MV-4-11 (cell line): ENCODE measurements at regions not wholly inside any gene's neighbourhood (a gene's known extent, or its start where the extent isn't known, plus 50 kb on each side); places are given as distances from the start of the nearest gene placed in this dataset.
"Not testable (repeated sequence)": the region's sequence is repeated elsewhere in the genome, so short reads cannot be mapped to it uniquely, and the experiment has no call there.

Source experiments
- DNase-seq: peaks from one replicate; lab custom pipeline; 2025; lab: John Stamatoyannopoulos, UW

DNA sequence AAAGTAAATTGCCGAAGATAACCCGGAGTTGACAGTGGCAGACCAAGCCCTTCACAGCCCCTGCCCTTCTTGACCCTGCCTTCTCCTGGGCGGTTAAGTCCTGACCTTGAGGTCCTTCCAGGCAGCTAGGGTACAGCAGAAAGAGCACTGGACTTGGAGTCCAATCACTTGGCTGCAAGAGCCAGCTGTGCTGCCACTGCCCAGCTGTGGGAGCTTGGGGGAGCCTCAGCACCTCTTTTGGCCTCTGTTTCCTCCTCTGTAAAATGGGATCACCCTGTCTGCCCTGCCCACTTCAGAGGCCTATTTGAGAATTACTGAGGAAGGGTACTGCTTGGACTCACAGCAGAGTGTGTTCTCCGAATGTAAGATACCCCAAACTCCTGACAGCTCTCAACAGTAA is 66.2 kb upstream of the SMAD6 start:
- no peak for DNase-seq

DNA sequence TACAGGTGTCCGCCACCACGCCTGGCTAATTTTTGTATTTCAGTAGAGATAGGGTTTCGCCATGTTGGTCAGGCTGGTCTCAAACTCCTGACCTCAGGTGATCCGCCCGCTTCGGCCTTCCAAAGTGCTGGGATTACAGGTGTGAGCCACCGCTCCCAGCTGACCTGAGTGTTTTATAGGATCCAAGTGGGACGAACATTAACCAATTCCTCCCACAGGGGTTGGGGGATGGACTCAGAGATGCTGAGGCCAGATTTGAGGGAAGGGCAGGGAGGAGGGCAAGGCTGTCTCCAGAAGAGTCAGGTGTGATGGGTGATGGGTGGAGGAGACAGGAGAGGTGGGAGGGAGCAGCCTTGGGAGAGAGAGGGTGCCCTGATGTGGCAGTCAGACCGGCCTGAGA is 65.0 kb upstream of the SMAD6 start:
- not testable (repeated sequence) for DNase-seq

DNA sequence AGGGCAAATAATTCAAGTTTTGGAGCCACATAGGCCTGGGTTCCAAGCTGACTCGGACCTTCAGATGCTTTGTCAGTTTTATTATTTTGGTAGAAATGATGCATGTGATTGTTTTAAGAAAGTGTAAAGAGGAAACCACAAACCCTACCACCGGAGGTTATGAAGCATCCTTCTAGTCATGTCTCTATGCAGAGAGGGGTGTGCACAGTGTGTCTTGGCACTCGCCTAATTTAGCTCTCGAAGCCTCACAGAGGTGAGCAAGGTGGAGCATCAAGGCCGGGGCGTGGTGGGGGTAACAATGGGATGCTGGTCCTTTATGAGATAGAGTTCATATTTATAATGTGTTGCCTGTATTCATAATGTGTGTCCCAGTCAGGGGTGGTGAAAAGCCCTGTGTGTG is 63.7 kb upstream of the SMAD6 start:
- DNase-seq, result no peak

DNA sequence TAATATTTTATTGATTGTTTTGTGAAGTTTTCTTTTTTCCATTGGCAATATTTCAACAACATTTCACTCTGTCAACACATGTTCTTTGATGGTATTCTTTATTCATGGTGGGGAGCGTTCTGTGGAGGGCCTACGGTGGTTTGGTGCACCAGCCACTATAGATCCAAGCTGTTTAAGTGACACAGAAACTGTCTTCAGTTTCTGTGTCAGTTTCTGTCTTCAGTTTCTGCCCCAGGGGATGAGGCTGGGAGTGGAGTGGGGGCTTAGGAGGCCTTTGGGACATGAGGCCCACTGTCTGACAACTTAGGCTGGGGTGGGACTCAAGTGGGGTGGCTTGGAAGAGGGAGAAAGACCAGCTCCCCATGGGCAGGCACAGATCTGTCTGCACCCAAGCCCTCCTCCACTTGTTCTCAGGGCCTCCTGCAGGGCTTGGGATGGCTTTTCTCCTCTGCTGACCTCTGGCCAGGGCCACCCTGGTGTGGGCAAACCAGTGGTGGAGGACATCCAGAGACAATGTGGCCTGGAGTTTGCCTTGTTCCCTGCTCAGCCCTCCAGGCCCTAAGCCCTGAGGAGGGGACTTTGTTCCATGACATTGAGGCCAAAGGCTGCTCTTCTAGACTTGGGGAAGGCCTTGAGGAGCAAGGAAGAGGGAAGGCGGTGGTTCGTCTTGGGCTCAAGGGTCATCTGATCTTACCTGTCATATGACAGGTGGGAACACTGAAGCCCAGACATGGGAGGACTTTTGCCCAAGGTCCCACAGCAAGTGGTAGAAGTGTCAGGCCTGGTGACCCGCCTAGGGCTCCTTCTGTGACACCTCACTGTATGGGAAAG is 60.3 kb upstream of the SMAD6 start:
- DNase-seq, result no peak

DNA sequence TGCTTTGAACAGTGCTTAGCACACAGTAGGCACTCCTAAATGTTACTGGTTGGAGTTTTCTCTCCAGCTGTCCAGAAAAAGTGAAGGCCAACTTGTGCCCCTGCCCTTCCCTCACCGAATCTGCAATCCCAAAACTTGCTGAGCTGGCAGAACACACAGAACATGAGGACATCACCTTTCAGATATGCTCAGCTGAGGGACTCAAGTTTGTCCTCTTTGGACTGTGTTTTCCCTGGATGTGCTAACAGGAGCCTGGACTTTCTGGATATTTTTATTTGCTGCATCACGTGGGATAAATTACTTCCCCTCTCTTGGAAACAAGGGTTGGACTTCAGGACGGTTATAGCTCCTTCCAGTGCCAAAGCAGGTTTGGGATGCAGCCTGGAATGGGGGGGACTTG is 59.5 kb upstream of the SMAD6 start:
- no peak for DNase-seq

- no peak for DNase-seq
These were observed 59.0 kb upstream of the SMAD6 start for GRCh38 chr15:66643033-66643432.

DNA sequence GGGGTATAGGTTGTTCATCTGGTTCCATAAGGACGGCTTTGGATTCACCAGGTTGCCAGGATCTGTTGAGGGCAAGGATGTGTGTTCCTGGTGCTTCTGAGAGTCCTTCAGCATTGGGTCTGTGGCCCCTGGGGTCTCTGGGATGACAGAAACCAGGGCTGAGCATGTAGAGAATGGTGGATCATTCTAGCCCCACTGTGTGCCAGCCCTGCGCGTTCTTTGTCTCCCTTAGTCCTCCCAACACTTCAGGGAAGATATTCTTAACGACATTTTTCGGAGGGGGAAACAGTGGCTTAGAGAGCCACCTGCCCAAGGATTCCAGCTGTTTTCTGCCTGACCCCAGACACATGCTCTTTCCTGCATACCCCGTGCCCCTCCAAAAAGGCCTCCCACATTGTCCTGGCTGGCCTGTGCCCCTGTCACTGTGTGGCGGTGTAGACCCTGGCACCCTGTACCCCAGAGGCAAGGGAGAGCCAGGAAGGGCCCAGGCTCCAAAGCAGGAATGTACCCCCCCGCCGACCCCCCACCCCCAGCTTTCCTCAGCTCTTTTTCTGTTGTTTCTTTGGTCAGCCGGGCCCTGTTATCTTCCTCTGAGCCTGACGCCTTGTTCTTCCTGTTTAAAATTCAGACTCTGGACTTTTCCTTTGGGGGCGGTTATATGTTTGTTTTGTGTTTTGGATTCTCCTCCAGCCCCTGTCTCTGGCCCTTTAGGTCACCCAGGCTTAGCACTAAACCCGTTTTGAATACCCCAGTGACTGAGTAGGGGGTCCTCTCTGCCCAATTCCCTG is 57.8 kb upstream of the SMAD6 start:
- no peak for DNase-seq

- DNase-seq, result no peak
These were observed 57.2 kb upstream of the SMAD6 start for GRCh38 chr15:66644869-66645268.

DNA sequence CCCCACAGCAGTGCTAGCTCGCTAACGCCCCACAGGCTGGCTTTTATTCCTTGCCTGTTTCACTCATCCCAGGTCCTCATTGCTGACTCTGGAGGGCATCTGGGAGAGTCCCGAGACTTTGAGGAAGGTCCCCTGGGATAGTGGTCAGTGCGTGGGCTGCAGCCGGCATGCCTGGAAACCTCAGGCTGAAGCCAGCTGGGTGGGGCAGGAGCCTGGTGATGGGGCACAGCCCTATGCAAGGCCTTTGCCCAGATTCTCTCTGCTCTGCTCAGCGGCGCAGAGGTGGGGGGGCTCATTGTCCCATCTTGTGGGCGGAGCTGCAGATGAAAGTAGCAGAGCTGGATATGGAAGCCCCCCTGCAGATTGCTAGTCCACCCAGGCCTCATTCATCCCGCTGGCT is 55.7 kb upstream of the SMAD6 start:
- no peak for DNase-seq

GRCh38 chr15:66646799-66647198 is 55.2 kb upstream of the SMAD6 start:
- no peak for DNase-seq

DNA sequence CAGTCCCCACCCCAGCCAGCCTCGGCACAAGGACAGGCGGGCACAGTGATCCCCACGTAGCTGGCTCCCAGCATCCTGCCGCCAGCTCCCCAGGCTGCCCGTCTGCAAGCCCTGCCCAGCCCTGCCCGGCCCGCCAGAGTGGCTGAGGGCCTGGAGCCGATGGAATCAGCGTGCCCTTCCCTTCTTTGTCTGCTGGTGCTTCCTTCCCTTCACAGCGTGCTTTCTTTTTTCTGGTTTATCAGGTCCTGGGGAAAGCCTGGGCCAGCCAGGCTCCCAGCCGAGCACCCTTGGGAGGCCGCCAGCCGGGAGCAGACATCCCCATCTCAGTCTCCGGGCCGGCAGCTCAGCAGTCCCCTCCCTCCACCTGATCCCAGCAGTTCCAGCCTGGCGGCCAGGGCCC is 54.7 kb upstream of the SMAD6 start:
- no peak for DNase-seq

DNA sequence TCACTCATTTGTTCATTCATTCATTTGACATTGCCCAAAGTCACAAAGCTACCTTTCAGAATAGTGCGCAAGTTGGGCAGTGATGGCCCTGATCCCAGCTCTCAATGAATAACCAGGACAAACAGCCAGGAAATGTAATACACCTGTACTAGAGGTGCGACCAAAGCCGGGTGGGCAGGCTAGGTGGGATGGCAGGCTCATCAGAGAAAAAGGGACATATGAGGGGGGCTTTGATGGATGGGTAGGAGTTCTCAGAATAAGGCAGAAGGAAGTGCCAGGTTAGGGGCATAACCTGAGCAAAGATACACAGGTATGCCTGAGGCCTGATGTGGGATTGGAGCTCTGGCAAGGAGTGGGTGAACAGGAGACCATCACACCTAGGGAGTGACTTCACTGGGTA is 53.4 kb upstream of the SMAD6 start:
- DNase-seq, result no peak

DNA sequence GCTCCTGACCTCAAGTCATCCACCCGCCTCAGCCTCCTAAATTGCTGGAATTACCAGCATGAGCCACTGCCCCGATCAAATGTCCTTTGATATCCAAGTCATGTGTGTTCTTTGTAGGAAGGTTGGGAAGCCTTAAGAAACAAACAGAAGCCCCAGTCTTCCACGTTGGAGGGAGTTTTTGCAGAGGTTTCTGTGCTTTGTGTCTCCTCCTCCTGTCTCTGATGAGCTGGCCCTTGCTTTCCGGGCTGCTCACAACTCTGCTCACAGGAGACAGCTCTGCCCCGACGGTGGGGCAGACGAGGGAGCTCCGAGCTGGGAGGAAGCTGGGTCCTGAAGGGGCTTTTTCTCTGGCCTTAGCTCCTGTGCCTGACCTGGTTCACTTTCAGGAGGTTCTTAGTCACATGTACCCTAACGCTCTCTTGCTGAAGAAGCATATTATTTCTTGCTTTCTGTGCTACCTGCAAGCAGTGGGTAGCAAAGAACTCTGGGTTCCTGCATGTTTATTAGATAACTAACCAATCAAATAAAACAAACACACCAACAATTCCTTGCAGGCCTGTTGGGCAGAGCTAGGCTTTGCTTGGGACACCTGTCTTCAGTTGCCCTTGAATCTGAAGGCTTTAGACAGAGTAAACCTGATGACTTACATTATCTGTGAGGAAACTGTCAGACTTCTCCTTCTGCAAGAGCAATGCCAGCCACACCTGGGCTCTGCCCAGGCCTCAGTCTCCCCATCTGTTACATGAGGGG is 52.6 kb upstream of the SMAD6 start:
- no peak for DNase-seq

DNA sequence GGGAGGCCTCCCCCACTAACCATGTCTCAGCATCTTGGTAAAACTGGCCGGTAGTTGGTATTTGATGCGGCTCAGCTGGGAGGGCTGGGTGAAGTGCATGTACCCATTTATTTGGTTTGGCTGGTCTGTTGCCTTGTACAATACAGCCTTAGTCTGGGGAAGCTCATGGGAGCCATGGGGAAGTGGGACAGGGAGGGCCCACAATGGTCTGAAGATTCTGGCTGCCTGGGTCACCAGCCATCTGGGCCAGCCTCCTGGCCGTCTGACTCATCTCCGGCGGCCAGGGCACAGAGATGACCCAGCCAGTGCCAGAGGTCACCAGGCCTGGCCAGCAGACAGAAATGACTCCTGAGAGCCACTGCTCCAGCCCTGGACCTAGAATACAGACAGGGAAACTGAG is 51.6 kb upstream of the SMAD6 start:
- peak; percentile 68 for DNase-seq

GRCh38 chr15:66651198-66651597 is 50.8 kb upstream of the SMAD6 start:
- peak; percentile 68 for DNase-seq

DNA sequence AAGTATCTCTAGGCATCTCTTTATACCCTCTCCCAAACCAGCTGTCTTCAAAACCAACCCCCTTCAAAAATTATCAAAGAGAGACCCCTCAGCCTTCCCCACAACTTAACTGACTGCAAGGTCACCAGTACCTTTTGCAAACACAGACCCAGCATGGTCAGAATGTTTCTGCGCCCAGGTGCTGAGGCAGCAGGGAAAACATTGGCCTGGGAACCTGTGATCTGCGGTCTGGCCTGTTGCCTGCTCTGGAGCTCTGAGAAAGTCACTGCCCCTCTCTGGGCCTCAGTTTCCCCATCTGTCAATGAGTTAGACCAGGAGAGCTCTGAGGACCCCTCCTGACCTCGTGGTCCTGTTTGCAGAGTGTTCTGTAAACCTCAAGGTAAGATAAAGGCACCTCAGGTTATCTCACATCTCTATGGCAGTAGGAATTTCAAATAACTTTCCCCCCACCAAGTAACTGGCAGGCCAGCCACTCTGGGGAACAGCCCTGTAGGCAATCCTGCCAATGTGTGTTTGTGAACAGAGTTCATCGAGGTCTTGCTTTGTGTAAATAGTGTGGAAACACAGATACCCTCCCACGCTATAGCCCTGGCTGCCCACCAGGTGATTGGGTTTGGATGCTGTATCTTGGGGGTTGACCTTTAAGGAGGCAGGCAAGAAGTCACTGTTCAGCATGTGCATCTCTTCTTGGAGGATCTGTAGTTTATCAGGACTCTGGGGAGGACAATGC is 50.0 kb upstream of the SMAD6 start:
- no peak for DNase-seq
